ENCODE measurements at regions not wholly inside any gene's neighbourhood (a gene's known extent, or its start where the extent isn't known, plus 50 kb on each side); places are given as distances from the start of the nearest gene placed in this dataset.

DNA sequence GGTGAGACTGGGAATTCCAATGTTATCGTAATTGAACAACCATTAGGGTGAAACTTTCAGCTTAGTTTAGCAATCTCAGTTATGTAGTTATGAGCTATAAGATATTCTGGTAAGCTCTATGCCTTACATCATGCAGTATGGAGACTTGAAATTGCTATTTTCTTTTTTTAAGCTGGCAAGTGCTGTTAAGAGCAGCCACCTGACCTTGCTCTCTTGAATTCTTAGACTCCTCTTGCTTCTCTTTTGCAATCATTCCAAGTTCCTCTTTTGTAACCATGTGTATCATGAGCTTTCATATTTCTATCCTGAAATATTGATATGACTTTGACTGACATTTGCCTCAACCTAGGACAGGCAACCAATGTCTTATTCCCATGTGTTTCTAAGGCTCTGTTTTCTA, 446.3 kb upstream of the SLC35B3 start:
- RAD21 ChIA-PET (ENCODE audit: low non-redundant PET in 1 of 2, low total read pairs in 2 of 2, uncharacterized antibody in 2 of 2, unreplicated experiment in 2 of 2), result no interaction called here
- CTCF ChIA-PET, result no interaction called here

DNA sequence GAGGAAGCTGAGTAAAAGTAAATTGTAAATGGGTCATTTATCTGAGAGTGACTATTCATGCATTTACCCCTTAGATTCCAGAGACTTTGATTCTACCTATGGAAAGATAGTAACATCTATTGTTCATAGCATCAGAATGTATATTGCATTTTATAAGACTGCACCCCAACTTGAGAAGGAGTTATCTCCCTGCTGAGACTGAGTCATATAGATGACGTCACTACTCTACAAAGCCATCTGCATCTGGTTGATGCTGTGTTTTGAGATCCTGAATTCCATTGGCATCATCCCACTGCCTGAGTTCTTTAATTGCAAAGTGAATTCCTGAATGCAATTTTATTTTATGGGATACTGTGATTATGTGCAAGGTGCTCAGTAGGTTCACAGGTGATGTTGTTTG, 444.0 kb upstream of the SLC35B3 start:
- Histone ChIP-seq H3K4me1 (ENCODE audit: control insufficient read depth in 1 of 2, insufficient read depth in 2 of 2, low read length in 2 of 2) (no peaks in the 10 kb centered on the region), H3K9me3 (ENCODE audit: control insufficient read depth in 1 of 2, insufficient read depth in 1 of 2, low read depth in 1 of 2, low read length in 2 of 2) (no peaks in the 10 kb centered on the region), H4K20me1 (ENCODE audit: insufficient read depth) (no peaks in the 10 kb centered on the region), H3K9ac (ENCODE audit: low read length) (no peak overlapping the region), H3K36me3 (ENCODE audit: control insufficient read depth in 1 of 2, insufficient read depth in 2 of 2, low read length in 2 of 2) (no peaks in the 10 kb centered on the region), H2AFZ (ENCODE audit: low read depth, low read length, poor library complexity, severe bottlenecking) (no peak overlapping the region), H3K9me2 (ENCODE audit: insufficient read depth) (no peaks in the 10 kb centered on the region), H3K79me2 (ENCODE audit: insufficient read depth, low read length) (no peaks in the 10 kb centered on the region), H3K27me3 (ENCODE audit: insufficient read depth, low read length) (no peaks in the 10 kb centered on the region; the same call in 1 of the 2 replicates), H3K4me2 (ENCODE audit: low read length) (no peak overlapping the region), H3K4me3 (replicated peaks in 1 of 2; ENCODE audit: low read depth in 1 of 2, low read length in 2 of 2) (no peak overlapping the region), H3K27ac (ENCODE audit: low read depth, low read length) (no peak overlapping the region)
- TF ChIP-seq EZH2phosphoT487 (IDR thresholded peaks at IDR 0.05; ENCODE audit: borderline replicate concordance) (no peak), CTCF (IDR thresholded peaks at IDR 0.05 in 2 of 3, conservative IDR thresholded peaks at IDR 0.05 in 1 of 3; ENCODE audit: borderline replicate concordance in 1 of 3, insufficient read depth in 1 of 3, low read depth in 2 of 3, low read length in 2 of 3) (no peak), POLR2A (IDR thresholded peaks at IDR 0.05; ENCODE audit: borderline replicate concordance, extremely low read depth, insufficient read depth, insufficient read length) (no peak), FOSL1 (IDR thresholded peaks at IDR 0.05; ENCODE audit: low read depth) (no peak), SIN3A (IDR thresholded peaks at IDR 0.05; ENCODE audit: low read depth) (no peak), ZNF274 (IDR thresholded peaks at IDR 0.05; ENCODE audit: low read depth, low read length) (no peak)
- no TSS peak for BruUV-seq (replicated peaks)
- DNase-seq (ENCODE audit: low read depth, low spot score), result no peak
- no peak for ATAC-seq
- ChIA-PET CTCF (no interaction called here), RAD21 (ENCODE audit: low non-redundant PET in 1 of 2, low total read pairs in 2 of 2, uncharacterized antibody in 2 of 2, unreplicated experiment in 2 of 2) (no interaction called here), POLR2A (no interaction called here)
- intact Hi-C loops (cut with micrococcal nuclease), result no loop called here

More for the DNA sequence above, 446.3 kb upstream of the SLC35B3 start:
- BruUV-seq (replicated peaks), result no TSS peak
- H3K4me2 ChIP-seq (ENCODE audit: low read length), result no peak overlapping the region
- H3K4me1 ChIP-seq (ENCODE audit: control insufficient read depth in 1 of 2, insufficient read depth in 2 of 2, low read length in 2 of 2), result no peaks in the 10 kb centered on the region
- H3K9me2 ChIP-seq (ENCODE audit: insufficient read depth), result no peaks in the 10 kb centered on the region
- H3K4me3 ChIP-seq (replicated peaks in 1 of 2; ENCODE audit: low read depth in 1 of 2, low read length in 2 of 2), result no peak overlapping the region
- no peak for ATAC-seq
- H3K79me2 ChIP-seq (ENCODE audit: insufficient read depth, low read length), result no peaks in the 10 kb centered on the region
- no peak for DNase-seq (ENCODE audit: low read depth, low spot score)
- POLR2A ChIA-PET, result no interaction called here
- H2AFZ ChIP-seq (ENCODE audit: low read depth, low read length, poor library complexity, severe bottlenecking), result no peak overlapping the region
- no peaks in the 10 kb centered on the region for H3K9me3 ChIP-seq (ENCODE audit: control insufficient read depth in 1 of 2, insufficient read depth in 1 of 2, low read depth in 1 of 2, low read length in 2 of 2)
- no peaks in the 10 kb centered on the region; the same call in 1 of the 2 replicates for H3K27me3 ChIP-seq (ENCODE audit: insufficient read depth, low read length)
- intact Hi-C loops (cut with micrococcal nuclease), result loop anchor here (1.0 kb wide), 1 partner anchor 37 kb away; no protein-coding TSS in a partner anchor
- H3K9ac ChIP-seq (ENCODE audit: low read length), result no peak overlapping the region
- TF ChIP-seq SP1 (IDR thresholded peaks at IDR 0.05; ENCODE audit: low read depth) (no peak), MAX (IDR thresholded peaks at IDR 0.05) (no peak), ZNF274 (IDR thresholded peaks at IDR 0.05; ENCODE audit: low read depth, low read length) (no peak), SRF (IDR thresholded peaks at IDR 0.05; ENCODE audit: low read depth) (no peak), ATF3 (IDR thresholded peaks at IDR 0.05) (no peak), JUND (IDR thresholded peaks at IDR 0.05) (no peak), POLR2AphosphoS5 (IDR thresholded peaks at IDR 0.05; ENCODE audit: low read depth, low read length) (no peak), CBX3 (IDR thresholded peaks at IDR 0.05; ENCODE audit: low read depth) (no peak), EGR1 (IDR thresholded peaks at IDR 0.05; ENCODE audit: low read depth) (no peak), CEBPB (IDR thresholded peaks at IDR 0.05; ENCODE audit: low read depth) (no peak), TCF7L2 (IDR thresholded peaks at IDR 0.05; ENCODE audit: borderline replicate concordance, extremely low read depth, insufficient read depth, insufficient read length) (no peak), EZH2phosphoT487 (IDR thresholded peaks at IDR 0.05; ENCODE audit: borderline replicate concordance) (no peak), YY1 (IDR thresholded peaks at IDR 0.05; ENCODE audit: extremely low read depth, insufficient replicate concordance, low read depth, low read length) (no peak)
- H3K36me3 ChIP-seq (ENCODE audit: control insufficient read depth in 1 of 2, insufficient read depth in 2 of 2, low read length in 2 of 2), result no peaks in the 10 kb centered on the region
- no peaks in the 10 kb centered on the region for H4K20me1 ChIP-seq (ENCODE audit: insufficient read depth)
- H3K27ac ChIP-seq (ENCODE audit: low read depth, low read length), result no peak overlapping the region
